ENCODE measurements at regions not wholly inside any gene's neighbourhood (a gene's known extent, or its start where the extent isn't known, plus 50 kb on each side); places are given as distances from the start of the nearest gene placed in this dataset.

DNA sequence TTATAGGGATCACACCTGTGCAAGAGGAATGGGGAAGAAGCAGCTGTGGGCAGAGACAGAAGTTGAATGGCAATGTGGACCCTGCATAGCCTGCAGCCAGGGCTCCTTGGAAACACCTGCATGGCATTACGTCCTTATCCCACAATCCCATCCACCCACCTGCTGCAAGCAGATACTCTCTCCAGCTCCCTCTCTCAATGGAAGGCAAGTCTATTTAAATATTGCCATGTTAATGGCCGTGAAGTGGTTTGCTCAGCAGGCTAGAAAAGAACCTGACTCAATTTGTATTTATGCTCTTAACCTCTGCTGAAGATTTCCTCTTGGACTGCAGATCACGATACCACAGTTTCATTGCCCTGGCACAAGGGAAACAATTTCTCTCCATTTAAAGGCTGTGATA is 417.0 kb downstream of the TYW1 start:
- no peak overlapping the region for H2BK120ac ChIP-seq (ENCODE audit: low read depth, low read length)
- no peak overlapping the region for H3K23ac ChIP-seq (ENCODE audit: low read depth, low read length)
- no peaks in the 10 kb centered on the region for H3K4me1 ChIP-seq (ENCODE audit: control insufficient read depth, insufficient read depth, low read length)
- no peak overlapping the region for H3K9ac ChIP-seq (ENCODE audit: low read depth, low read length)
- no peak overlapping the region for H3K56ac ChIP-seq (ENCODE audit: extremely low read depth, insufficient read depth, low read length)
- no peak overlapping the region for H3K4ac ChIP-seq (ENCODE audit: low read depth, low read length)
- H3K79me1 ChIP-seq (ENCODE audit: low read depth in 1 of 2, low read length in 2 of 2): no peaks in the 10 kb centered on the region
- in situ Hi-C loops (cut with MboI; ENCODE audit: low sequenced_read_pairs) (no loop called here), intact Hi-C loops (cut with micrococcal nuclease) (no loop called here), dilution Hi-C loops (cut with HindIII; ENCODE audit: low sequenced_read_pairs, unreplicated experiment) (no loop called here)
- TF ChIP-seq, protein P1, sequence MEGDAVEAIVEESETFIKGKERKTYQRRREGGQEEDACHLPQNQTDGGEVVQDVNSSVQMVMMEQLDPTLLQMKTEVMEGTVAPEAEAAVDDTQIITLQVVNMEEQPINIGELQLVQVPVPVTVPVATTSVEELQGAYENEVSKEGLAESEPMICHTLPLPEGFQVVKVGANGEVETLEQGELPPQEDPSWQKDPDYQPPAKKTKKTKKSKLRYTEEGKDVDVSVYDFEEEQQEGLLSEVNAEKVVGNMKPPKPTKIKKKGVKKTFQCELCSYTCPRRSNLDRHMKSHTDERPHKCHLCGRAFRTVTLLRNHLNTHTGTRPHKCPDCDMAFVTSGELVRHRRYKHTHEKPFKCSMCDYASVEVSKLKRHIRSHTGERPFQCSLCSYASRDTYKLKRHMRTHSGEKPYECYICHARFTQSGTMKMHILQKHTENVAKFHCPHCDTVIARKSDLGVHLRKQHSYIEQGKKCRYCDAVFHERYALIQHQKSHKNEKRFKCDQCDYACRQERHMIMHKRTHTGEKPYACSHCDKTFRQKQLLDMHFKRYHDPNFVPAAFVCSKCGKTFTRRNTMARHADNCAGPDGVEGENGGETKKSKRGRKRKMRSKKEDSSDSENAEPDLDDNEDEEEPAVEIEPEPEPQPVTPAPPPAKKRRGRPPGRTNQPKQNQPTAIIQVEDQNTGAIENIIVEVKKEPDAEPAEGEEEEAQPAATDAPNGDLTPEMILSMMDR (conservative IDR thresholded peaks at IDR 0.05; ENCODE audit: low read depth, low read length): no peak
- no peak for TF ChIP-seq RFX5 (IDR thresholded peaks at IDR 0.05; ENCODE audit: low read depth, low read length)
- TF ChIP-seq CEBPB (IDR thresholded peaks at IDR 0.05; ENCODE audit: low read depth, low read length): no peak
- TF ChIP-seq RCOR1 (IDR thresholded peaks at IDR 0.05; ENCODE audit: insufficient replicate concordance, low read length): no peak
- no peak for TF ChIP-seq RAD21 (IDR thresholded peaks at IDR 0.05; ENCODE audit: low read length)
- TF ChIP-seq FOS (IDR thresholded peaks at IDR 0.05; ENCODE audit: low read depth, low read length): no peak
- TF ChIP-seq MAFK (IDR thresholded peaks at IDR 0.05; ENCODE audit: low read depth, low read length): no peak
- TF ChIP-seq CHD1 (IDR thresholded peaks at IDR 0.05; ENCODE audit: low read depth, low read length): no peak
- TF ChIP-seq USF2 (IDR thresholded peaks at IDR 0.05; ENCODE audit: low read depth, low read length): no peak
- TF ChIP-seq BHLHE40 (IDR thresholded peaks at IDR 0.05; ENCODE audit: low read depth, low read length): no peak
- TF ChIP-seq NFE2L2 (IDR thresholded peaks at IDR 0.05; ENCODE audit: low read depth, low read length): no peak
- no peak for TF ChIP-seq MAZ (IDR thresholded peaks at IDR 0.05; ENCODE audit: borderline replicate concordance, low read depth, low read length)
- no peak for TF ChIP-seq ELK1 (IDR thresholded peaks at IDR 0.05; ENCODE audit: borderline replicate concordance, low read depth, low read length)
- no peak for TF ChIP-seq MXI1 (IDR thresholded peaks at IDR 0.05; ENCODE audit: borderline replicate concordance, low read depth, low read length)
- TF ChIP-seq POLR2A (IDR thresholded peaks at IDR 0.05; ENCODE audit: low read depth, low read length): no peak
- no peak for TF ChIP-seq SMC3 (IDR thresholded peaks at IDR 0.05; ENCODE audit: low read depth, low read length)
- H2AK9ac ChIP-seq (replicated peaks; ENCODE audit: low read depth, low read length, poor library complexity): no peak overlapping the region
- no peak overlapping the region for H3K4me2 ChIP-seq (ENCODE audit: low read depth, low read length)
- no peak overlapping the region for H4K5ac ChIP-seq (ENCODE audit: low read depth, low read length)
- H4K8ac ChIP-seq (ENCODE audit: low read depth in 2 of 2, low read length in 2 of 2): no peak overlapping the region
- ATAC-seq (ENCODE audit: low read depth): no peak
- H3K27me3 ChIP-seq (ENCODE audit: control insufficient read depth, insufficient read depth, low read length): no peaks in the 10 kb centered on the region
- no peak overlapping the region for H2AFZ ChIP-seq (replicated peaks; ENCODE audit: low read length, poor library complexity)
- no peaks in the 10 kb centered on the region for H4K20me1 ChIP-seq (ENCODE audit: insufficient read depth, low read length)
- no peak overlapping the region for H3K4me3 ChIP-seq (ENCODE audit: insufficient read depth, low read depth, low read length)
- ChIA-PET POLR2A (ENCODE audit: unreplicated experiment) (no interaction called here), CTCF (no interaction called here)
- no CpG with 5 or more reads among the region's 3 CpGs for WGBS, 2 experiments (ENCODE audit: extremely low coverage in 2 of 2, insufficient read length in 1 of 2)
- H3K27ac ChIP-seq (ENCODE audit: insufficient read depth, low read length): no peak overlapping the region
- H3K36me3 ChIP-seq (ENCODE audit: control insufficient read depth, insufficient read depth, low read length): no peaks in the 10 kb centered on the region
- no peak overlapping the region for H3K18ac ChIP-seq (ENCODE audit: low read depth, low read length)
- no peak overlapping the region for H2BK15ac ChIP-seq (ENCODE audit: low read depth, low read length)
- H3K14ac ChIP-seq (replicated peaks; ENCODE audit: low read depth, low read length): no peak overlapping the region
- no peaks in the 10 kb centered on the region for H3K9me3 ChIP-seq (ENCODE audit: control insufficient read depth, insufficient read depth, low read length)
- H2BK20ac ChIP-seq (ENCODE audit: low read depth, low read length): no peak overlapping the region
- H2AK5ac ChIP-seq (ENCODE audit: low read depth, low read length): no peak overlapping the region
- DNase-seq: no peak
- H2BK5ac ChIP-seq (ENCODE audit: low read depth, low read length, poor library complexity, severe bottlenecking): no peak overlapping the region
- no peak overlapping the region for H4K91ac ChIP-seq (ENCODE audit: insufficient read depth, low read depth, low read length)
- no peaks in the 10 kb centered on the region for H3K9me1 ChIP-seq (ENCODE audit: insufficient read depth, low read length)
- no TSS peak for BruUV-seq (replicated peaks)

Data from IMR-90 (cell line).